GM12892 (cell line): ENCODE measurements at regions not wholly inside any gene's neighbourhood (a gene's known extent, or its start where the extent isn't known, plus 50 kb on each side); places are given as distances from the start of the nearest gene placed in this dataset.
"Not testable (repeated sequence)": the region's sequence is repeated elsewhere in the genome, so short reads cannot be mapped to it uniquely, and the experiment has no call there.

ENCODE experiments used
- DNase-seq: peaks from one replicate; pipeline ENCODE4 v3.0.0; 2011; ENCODE audit not compliant: insufficient read length
- FAIRE-seq: peaks from 2 replicates; lab custom pipeline; 2011; peaks lifted over from hg19 to GRCh38; lab: Jason Lieb, UNC
- POLR2A ChIP-seq: IDR thresholded peaks from 2 replicates; pipeline ENCODE4 v1.6.1; 2011; ENCODE audit warnings: low read depth, low read length, control low read depth
- POLR2AphosphoS5 ChIP-seq: IDR thresholded peaks from 2 replicates; pipeline ENCODE4 v1.6.1; 2011; ENCODE audit warnings: low read depth, low read length, control low read depth
- TAF1 ChIP-seq: IDR thresholded peaks from 2 replicates; pipeline ENCODE4 v1.6.1; 2011; ENCODE audit warnings: low read depth, mild to moderate bottlenecking, control low read depth, low read length, borderline replicate concordance

- FAIRE-seq (no peak), DNase-seq (no peak)
- no peak for TF ChIP-seq POLR2A
- TF ChIP-seq TAF1: no peak
- TF ChIP-seq POLR2AphosphoS5: no peak
Observed at GRCh38 chr12:124676714-124677462, 109.5 kb upstream of the NCOR2 start.

GRCh38 chr12:124675881-124676713 is 108.7 kb upstream of the NCOR2 start:
- TF ChIP-seq POLR2A: no peak
- DNase-seq (no peak), FAIRE-seq (no peak)

GRCh38 chr12:124674937-124675336 is 107.5 kb upstream of the NCOR2 start:
- TF ChIP-seq POLR2AphosphoS5 (no peak), TAF1 (no peak), POLR2A (no peak)
- no peak for FAIRE-seq

GRCh38 chr12:124673801-124674617 is 106.6 kb upstream of the NCOR2 start:
- TF ChIP-seq TAF1 (no peak), POLR2AphosphoS5 (no peak), POLR2A (no peak)
- no peak for DNase-seq
- no peak for FAIRE-seq

More at GRCh38 chr12:124674937-124675336, 107.5 kb upstream of the NCOR2 start:
- no peak for DNase-seq

GRCh38 chr12:124669271-124669721 is 101.9 kb upstream of the NCOR2 start:
- not testable (repeated sequence) for DNase-seq, FAIRE-seq

- FAIRE-seq (no peak), DNase-seq (no peak)
- TF ChIP-seq POLR2A (no peak), TAF1 (no peak), POLR2AphosphoS5 (no peak)
Observed at GRCh38 chr12:124668602-124669001, 101.2 kb upstream of the NCOR2 start.

- TF ChIP-seq POLR2AphosphoS5: no peak
- TF ChIP-seq TAF1: no peak
- TF ChIP-seq POLR2A: no peak
- no peak for FAIRE-seq
- DNase-seq: no peak
Observed at GRCh38 chr12:124667506-124668326, 100.3 kb upstream of the NCOR2 start.

GRCh38 chr12:124666722-124667259 is 99.4 kb upstream of the NCOR2 start:
- TF ChIP-seq POLR2A (no peak), POLR2AphosphoS5 (no peak), TAF1 (no peak)
- FAIRE-seq (no peak), DNase-seq (no peak)

- DNase-seq (no peak), FAIRE-seq (no peak)
- no peak for TF ChIP-seq POLR2AphosphoS5
- no peak for TF ChIP-seq TAF1
- TF ChIP-seq POLR2A: no peak
Observed at GRCh38 chr12:124665511-124665910, 98.1 kb upstream of the NCOR2 start.

- TF ChIP-seq POLR2A (no peak), POLR2AphosphoS5 (no peak), TAF1 (no peak)
- DNase-seq (no peak), FAIRE-seq (no peak)
Observed at GRCh38 chr12:124664395-124665111, 97.1 kb upstream of the NCOR2 start.
